Activated naive CD4-positive, alpha-beta T cell treated with Interleukin-2 at 50 U/mL for 16 hours (primary cell): ENCODE measurements at regions not wholly inside any gene's neighbourhood (a gene's known extent, or its start where the extent isn't known, plus 50 kb on each side); places are given as distances from the start of the nearest gene placed in this dataset.
"Not testable (repeated sequence)": the region's sequence is repeated elsewhere in the genome, so short reads cannot be mapped to it uniquely, and the experiment has no call there.

ENCODE experiments used
- DNase-seq: peaks from one replicate; pipeline ENCODE4 v3.0.0-alpha.2; 2020

GRCh38 chr15:26017665-26018064, 154.5 kb upstream of the ATP10A start:
- no peak for DNase-seq

- no peak for DNase-seq
Observed at GRCh38 chr15:26015516-26016075, 152.5 kb upstream of the ATP10A start.

DNA sequence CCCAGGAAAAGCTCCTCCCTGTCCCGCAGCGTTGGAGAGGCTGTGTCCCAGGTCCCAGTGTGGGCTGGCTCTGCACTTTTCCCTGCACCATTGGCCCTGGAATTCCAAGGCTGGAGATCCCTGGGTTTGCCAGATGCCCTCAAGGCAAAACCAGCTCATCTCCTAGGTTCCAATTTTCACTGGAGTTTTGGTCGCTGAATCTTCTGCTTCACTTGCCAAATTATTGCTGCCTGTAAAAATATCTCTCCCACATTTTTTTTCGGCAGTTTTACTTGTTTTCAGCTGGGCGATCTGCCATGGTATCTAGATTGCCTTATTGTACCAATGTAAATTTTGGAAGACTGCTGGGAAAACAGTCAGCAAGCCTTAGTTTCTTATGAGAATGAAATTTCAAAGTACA, 150.9 kb upstream of the ATP10A start:
- no peak for DNase-seq

DNA sequence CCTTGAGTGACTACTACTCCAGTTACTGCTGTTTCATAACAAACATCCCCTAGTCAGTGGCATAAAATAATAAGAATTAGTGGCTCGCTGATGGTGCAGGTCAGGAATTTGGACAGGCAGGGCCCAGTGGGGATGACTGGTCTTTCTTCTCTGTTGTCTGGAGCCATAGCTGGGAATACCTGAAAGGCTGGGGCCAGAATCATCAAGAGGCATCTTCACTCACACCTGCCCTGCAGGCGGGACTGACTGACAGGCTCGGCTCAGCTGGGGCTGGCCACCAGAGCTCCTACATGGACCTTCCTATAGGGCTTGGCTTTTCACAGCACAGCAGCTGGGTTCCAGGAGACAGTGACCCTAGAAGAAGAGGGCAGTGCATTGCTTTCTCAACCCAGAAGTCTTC, 148.8 kb upstream of the ATP10A start:
- no peak for DNase-seq

GRCh38 chr15:26007151-26007550, 144.0 kb upstream of the ATP10A start:
- no peak for DNase-seq

DNA sequence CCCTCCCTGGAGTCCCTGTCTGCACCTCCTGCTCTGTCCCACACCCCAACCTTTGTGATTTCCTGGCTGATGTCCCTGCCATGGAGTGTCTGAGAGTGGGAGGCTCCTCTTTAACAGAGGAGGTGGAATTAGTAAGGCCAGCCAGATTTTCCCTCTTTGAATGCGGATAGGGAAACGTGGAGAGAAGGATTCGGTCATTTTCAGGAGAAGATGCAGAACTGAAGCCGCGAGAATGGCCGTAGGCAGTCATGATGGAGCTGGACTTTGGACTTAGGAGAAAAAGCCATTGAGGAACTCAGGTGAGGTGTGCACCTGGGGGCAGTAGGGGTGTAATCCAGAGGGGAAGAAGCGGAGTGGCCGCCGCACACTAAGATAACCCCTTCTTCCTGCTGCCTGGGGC, 138.1 kb upstream of the ATP10A start:
- no peak for DNase-seq

- DNase-seq: no peak
Observed at GRCh38 chr15:25993506-25993905, 130.4 kb upstream of the ATP10A start.

- DNase-seq: no peak
Observed at GRCh38 chr15:25990220-25990619, 127.1 kb upstream of the ATP10A start.

GRCh38 chr15:25989327-25989726, 126.2 kb upstream of the ATP10A start:
- no peak for DNase-seq

DNA sequence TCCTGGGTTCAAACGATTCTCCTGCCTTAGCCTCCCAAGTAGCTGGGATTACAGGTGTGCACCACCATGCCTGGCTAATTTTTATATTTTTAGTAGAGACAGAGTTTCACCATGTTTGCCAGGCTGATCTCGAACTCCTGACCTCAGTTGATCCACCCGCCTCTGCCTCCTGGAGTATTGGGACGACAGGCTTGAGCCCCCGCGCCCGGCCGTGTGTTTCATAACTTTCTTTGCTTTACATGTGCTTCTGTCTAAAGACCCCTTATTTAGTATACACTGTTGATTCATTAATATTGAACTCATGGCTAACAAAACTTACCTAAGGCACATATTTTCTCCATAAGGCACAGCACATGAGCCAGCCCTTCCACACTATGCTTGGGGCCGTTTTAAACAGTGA, 125.6 kb upstream of the ATP10A start:
- not testable (repeated sequence) for DNase-seq

DNA sequence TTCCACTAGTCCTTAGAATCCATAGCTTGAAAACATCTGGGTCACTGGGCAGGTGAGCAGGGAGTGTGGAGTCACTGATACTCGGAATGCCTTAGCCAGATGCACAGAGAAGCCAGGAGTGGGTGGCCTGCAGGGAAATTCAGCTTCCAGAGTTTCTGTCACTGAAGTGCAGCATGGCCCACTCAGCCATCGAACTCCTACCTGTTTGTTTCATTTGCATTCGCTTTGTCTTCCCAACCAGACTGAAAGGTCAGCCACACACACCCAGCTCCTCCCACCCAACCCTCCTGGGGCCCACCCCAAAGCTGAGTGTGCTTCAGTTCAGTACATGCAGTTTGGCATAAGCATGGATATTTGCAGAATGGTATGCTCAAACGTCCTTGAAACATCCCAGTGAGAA, 124.5 kb upstream of the ATP10A start:
- no peak for DNase-seq

DNA sequence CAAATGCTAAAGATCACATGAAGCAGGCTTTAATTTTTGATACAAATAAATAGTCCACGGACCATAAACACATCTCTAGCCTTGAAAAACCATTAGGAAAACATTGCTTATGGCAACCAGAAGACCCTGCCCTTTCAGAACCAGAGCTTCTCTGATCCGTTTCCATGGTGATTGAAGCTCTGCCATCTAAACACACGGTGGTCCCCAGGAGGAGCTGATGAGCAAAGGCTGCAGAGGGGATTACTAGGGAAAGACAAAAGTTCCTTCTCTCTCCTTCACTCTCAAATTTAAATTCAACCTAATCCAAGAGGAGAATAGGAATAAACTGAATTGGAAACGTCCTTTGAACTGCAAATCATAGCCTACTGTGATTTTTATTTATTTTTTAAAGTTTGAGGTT, 122.0 kb upstream of the ATP10A start:
- no peak for DNase-seq

DNA sequence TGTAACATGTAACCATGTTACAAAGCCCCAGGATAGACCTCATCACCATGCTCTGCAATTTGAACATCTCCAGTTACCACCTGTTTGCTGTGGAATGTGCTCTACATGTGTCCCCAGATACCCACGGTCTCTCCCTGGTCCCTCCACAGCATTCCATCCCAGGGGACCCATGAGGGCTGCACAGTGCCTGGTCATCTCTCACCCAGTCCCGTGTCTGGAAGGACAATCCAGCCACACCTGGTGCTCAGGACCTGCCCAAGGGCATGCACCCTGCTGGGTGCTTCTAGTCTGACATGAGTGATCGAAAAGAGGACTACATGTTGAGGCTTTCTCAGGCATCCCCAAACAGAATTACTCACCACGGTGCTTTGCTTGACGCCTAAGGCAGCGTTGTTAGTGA, 119.6 kb upstream of the ATP10A start:
- DNase-seq: no peak

DNA sequence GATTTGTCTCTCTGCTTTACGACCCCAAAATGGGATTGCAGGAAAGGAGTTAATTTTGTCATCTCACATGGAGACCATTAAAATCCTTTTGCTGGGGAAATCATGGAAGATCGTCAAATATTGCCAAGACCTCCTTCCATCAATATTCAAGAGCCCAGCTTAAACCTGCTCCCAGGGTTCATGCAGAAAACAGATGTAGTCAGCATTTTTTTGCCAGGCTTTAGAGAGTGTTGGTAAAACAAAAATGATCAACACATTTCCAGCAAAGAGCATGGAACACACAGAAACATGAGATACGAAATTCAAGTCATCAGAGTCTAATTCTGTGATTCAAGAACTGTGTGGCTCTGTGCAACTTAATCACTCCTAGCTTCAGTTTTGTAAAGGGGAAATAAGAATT, 118.0 kb upstream of the ATP10A start:
- DNase-seq: no peak

- DNase-seq: no peak
Observed at GRCh38 chr15:25972141-25972675, 109.1 kb upstream of the ATP10A start.

- no peak for DNase-seq
Observed at GRCh38 chr15:25971053-25971452, 107.9 kb upstream of the ATP10A start.

DNA sequence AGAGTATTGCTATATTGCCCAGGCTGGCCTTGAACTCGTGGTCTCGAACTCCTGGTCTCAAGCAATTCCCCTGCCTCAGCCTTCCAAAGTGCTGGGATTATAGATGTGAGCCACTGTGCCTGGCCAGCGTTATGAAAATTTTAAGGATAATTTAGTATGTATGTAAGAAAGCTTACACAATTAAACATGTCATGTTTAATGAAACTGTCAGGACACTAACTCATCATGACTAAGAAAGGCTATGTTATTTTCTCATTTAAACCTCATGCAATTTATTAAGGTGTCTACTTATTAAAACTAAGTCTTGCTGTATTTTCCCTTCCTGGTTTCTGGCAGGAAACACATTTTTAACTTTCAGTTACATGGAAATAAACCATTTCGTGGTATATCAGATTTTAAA, 106.8 kb upstream of the ATP10A start:
- DNase-seq: no peak

DNA sequence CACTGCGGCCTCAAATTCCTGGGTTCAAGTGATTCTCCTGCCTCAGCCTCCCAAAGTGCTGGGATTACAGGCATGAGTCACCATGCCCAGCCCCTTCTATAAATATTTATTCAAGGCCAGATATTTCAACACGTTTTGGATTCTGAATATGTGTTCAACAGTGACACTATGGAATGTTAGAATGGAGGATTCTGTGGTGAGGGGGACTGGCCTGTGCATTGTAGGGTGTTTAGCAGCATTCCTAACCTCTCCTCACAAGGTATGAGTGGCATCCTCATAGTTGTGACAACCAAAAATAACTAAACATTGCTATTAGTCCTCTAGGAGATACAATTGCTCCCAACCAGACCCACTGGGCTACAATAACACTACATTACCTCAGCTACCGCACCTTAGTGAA, 104.0 kb upstream of the ATP10A start:
- no peak for DNase-seq

GRCh38 chr15:25965326-25965725, 102.2 kb upstream of the ATP10A start:
- DNase-seq: no peak

GRCh38 chr15:25960273-25960672, 97.1 kb upstream of the ATP10A start:
- no peak for DNase-seq

- no peak for DNase-seq
Observed at GRCh38 chr15:25959100-25959499, 96.0 kb upstream of the ATP10A start.

- DNase-seq: no peak
Observed at GRCh38 chr15:25955628-25956027, 92.5 kb upstream of the ATP10A start.

- DNase-seq: no peak
Observed at GRCh38 chr15:25954398-25954797, 91.3 kb upstream of the ATP10A start.

- no peak for DNase-seq
Observed at GRCh38 chr15:25950014-25950413, 86.9 kb upstream of the ATP10A start.
